ENCODE measurements at regions not wholly inside any gene's neighbourhood (a gene's known extent, or its start where the extent isn't known, plus 50 kb on each side); places are given as distances from the start of the nearest gene placed in this dataset.

- no peak for ATAC-seq (ENCODE audit: insufficient read depth, low read depth)
- Histone ChIP-seq H3K27ac (ENCODE audit: low read length) (no peak overlapping the region), H3K36me3 (ENCODE audit: insufficient read depth, low read length) (no peaks in the 10 kb centered on the region), H3K4me3 (ENCODE audit: low read depth in 1 of 2, low read length in 2 of 2) (no peak overlapping the region), H3K27me3 (ENCODE audit: insufficient read depth, low read length, poor library complexity) (no peaks in the 10 kb centered on the region), H4K20me1 (ENCODE audit: insufficient read depth, low read length) (no peaks in the 10 kb centered on the region), H3K4me2 (ENCODE audit: insufficient read depth, low read length) (no peak overlapping the region), H3K79me2 (ENCODE audit: insufficient read depth, low read length) (no peaks in the 10 kb centered on the region), H2AFZ (ENCODE audit: low read depth, low read length) (no peak overlapping the region), H3K4me1 (ENCODE audit: insufficient read depth, low read length) (no peaks in the 10 kb centered on the region), H3K9me3 (ENCODE audit: insufficient read depth, low read length, severe bottlenecking) (peaks cover 4% of the 10 kb centered on the region), H3K9ac (ENCODE audit: low read depth, low read length) (no peak overlapping the region)
- no peak for DNase-seq
- TF ChIP-seq EZH2 (IDR thresholded peaks at IDR 0.05; ENCODE audit: borderline replicate concordance, low read depth, low read length, severe bottlenecking) (no peak), CTCF (IDR thresholded peaks at IDR 0.05; ENCODE audit: borderline replicate concordance, extremely low read depth, low read length, poor library complexity, severe bottlenecking) (no peak)
Measured at GRCh38 chr11:50155508-50155907, 122.8 kb downstream of the OR4C45 start.

DNA sequence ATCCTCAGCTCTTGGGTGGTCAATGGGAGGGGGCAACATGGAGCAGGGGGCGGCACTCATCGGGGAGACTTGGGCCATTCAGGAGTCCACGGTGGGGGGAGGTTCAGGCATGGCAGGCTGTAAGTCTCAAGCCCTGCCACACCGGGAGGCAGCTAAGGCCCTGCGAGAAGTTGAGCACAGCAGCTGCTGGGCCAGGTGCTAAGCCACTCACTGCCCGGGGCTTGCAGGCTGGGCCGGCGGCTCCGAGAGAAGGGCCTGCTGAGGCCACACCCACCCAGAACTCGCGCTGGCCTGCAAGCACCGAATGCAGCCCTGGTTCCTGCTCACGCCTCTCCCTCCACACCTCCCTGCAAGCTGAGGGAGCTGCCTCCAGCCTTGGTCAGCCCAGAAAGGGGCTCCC, 131.4 kb downstream of the OR4C45 start:
- Histone ChIP-seq H3K9me3 (ENCODE audit: insufficient read depth, low read length, severe bottlenecking) (peaks cover 4% of the 10 kb centered on the region), H2AFZ (ENCODE audit: low read depth, low read length) (no peak overlapping the region)
- TF ChIP-seq EZH2 (IDR thresholded peaks at IDR 0.05; ENCODE audit: borderline replicate concordance, low read depth, low read length, severe bottlenecking) (no peak), CTCF (IDR thresholded peaks at IDR 0.05; ENCODE audit: borderline replicate concordance, extremely low read depth, low read length, poor library complexity, severe bottlenecking) (no peak)

GRCh38 chr11:50169634-50170033, 137.0 kb downstream of the OR4C45 start:
- no peaks in the 10 kb centered on the region for H3K79me2 ChIP-seq (ENCODE audit: insufficient read depth, low read length)
- no peaks in the 10 kb centered on the region for H3K4me1 ChIP-seq (ENCODE audit: insufficient read depth, low read length)
- no peaks in the 10 kb centered on the region for H3K36me3 ChIP-seq (ENCODE audit: insufficient read depth, low read length)
- peaks cover 5% of the 10 kb centered on the region for H3K9me3 ChIP-seq (ENCODE audit: insufficient read depth, low read length, severe bottlenecking)
- no peak overlapping the region for H3K4me3 ChIP-seq (ENCODE audit: low read depth in 1 of 2, low read length in 2 of 2)
- ATAC-seq (ENCODE audit: insufficient read depth, low read depth) (no peak), DNase-seq (no peak)
- no peak for TF ChIP-seq CTCF (IDR thresholded peaks at IDR 0.05; ENCODE audit: borderline replicate concordance, extremely low read depth, low read length, poor library complexity, severe bottlenecking)
- no peak overlapping the region for H3K4me2 ChIP-seq (ENCODE audit: insufficient read depth, low read length)
- no peak overlapping the region for H3K27ac ChIP-seq (ENCODE audit: low read length)
- H4K20me1 ChIP-seq (ENCODE audit: insufficient read depth, low read length), result no peaks in the 10 kb centered on the region
- H3K27me3 ChIP-seq (ENCODE audit: insufficient read depth, low read length, poor library complexity), result no peaks in the 10 kb centered on the region
- no peak overlapping the region for H3K9ac ChIP-seq (ENCODE audit: low read depth, low read length)
- H2AFZ ChIP-seq (ENCODE audit: low read depth, low read length), result no peak overlapping the region

More for the DNA sequence above, 131.4 kb downstream of the OR4C45 start:
- no peak overlapping the region for H3K9ac ChIP-seq (ENCODE audit: low read depth, low read length)
- no peak overlapping the region for H3K4me2 ChIP-seq (ENCODE audit: insufficient read depth, low read length)
- H3K36me3 ChIP-seq (ENCODE audit: insufficient read depth, low read length), result no peaks in the 10 kb centered on the region
- H3K4me3 ChIP-seq (ENCODE audit: low read depth in 1 of 2, low read length in 2 of 2), result no peak overlapping the region
- H4K20me1 ChIP-seq (ENCODE audit: insufficient read depth, low read length), result no peaks in the 10 kb centered on the region
- ATAC-seq (ENCODE audit: insufficient read depth, low read depth), result no peak
- no peaks in the 10 kb centered on the region for H3K27me3 ChIP-seq (ENCODE audit: insufficient read depth, low read length, poor library complexity)
- H3K4me1 ChIP-seq (ENCODE audit: insufficient read depth, low read length), result no peaks in the 10 kb centered on the region
- no peaks in the 10 kb centered on the region for H3K79me2 ChIP-seq (ENCODE audit: insufficient read depth, low read length)
- H3K27ac ChIP-seq (ENCODE audit: low read length), result no peak overlapping the region
- DNase-seq, result no peak

DNA sequence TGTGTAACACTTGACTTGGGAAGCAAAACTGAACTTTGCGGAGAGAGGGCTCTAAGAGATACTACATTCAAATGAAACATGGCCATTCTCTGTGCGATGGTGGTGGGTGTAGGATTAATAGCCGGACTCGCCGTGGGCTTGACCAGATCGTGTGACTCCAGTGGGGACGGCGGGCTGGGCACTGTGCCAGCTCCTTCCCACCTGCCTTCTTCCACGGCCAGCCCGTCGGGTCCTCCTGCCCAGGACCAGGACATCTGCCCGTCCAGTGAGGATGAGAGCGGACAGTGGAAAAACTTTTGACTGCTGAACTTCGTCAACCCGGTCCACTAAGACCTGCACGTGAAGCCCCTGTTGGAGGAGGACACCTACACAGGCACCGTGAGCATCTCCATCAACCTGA, 137.4 kb downstream of the OR4C45 start:
- H3K79me2 ChIP-seq (ENCODE audit: insufficient read depth, low read length), result no peaks in the 10 kb centered on the region
- TF ChIP-seq EZH2 (IDR thresholded peaks at IDR 0.05; ENCODE audit: borderline replicate concordance, low read depth, low read length, severe bottlenecking) (no peak), CTCF (IDR thresholded peaks at IDR 0.05; ENCODE audit: borderline replicate concordance, extremely low read depth, low read length, poor library complexity, severe bottlenecking) (no peak)
- DNase-seq (no peak), ATAC-seq (ENCODE audit: insufficient read depth, low read depth) (no peak)
- no peaks in the 10 kb centered on the region for H3K36me3 ChIP-seq (ENCODE audit: insufficient read depth, low read length)
- H3K9ac ChIP-seq (ENCODE audit: low read depth, low read length), result no peak overlapping the region
- no peaks in the 10 kb centered on the region for H3K4me1 ChIP-seq (ENCODE audit: insufficient read depth, low read length)
- H3K27me3 ChIP-seq (ENCODE audit: insufficient read depth, low read length, poor library complexity), result no peaks in the 10 kb centered on the region
- no peaks in the 10 kb centered on the region for H4K20me1 ChIP-seq (ENCODE audit: insufficient read depth, low read length)
- H2AFZ ChIP-seq (ENCODE audit: low read depth, low read length), result no peak overlapping the region
- H3K27ac ChIP-seq (ENCODE audit: low read length), result no peak overlapping the region
- H3K9me3 ChIP-seq (ENCODE audit: insufficient read depth, low read length, severe bottlenecking), result peaks cover 5% of the 10 kb centered on the region
- no peak overlapping the region for H3K4me3 ChIP-seq (ENCODE audit: low read depth in 1 of 2, low read length in 2 of 2)
- no peak overlapping the region for H3K4me2 ChIP-seq (ENCODE audit: insufficient read depth, low read length)

Measured in DND-41 (cell line).